HFFc6 (cell line): ENCODE measurements at regions not wholly inside any gene's neighbourhood (a gene's known extent, or its start where the extent isn't known, plus 50 kb on each side); places are given as distances from the start of the nearest gene placed in this dataset.

Source experiments
- DNase-seq: peaks from one replicate; pipeline ENCODE4 v3.0.0-alpha.2; 2018
- H3K27ac Mint-ChIP-seq: 2 replicates; pipeline ENCODE4 v1.8.0; 2020; ENCODE audit warnings: mild to moderate bottlenecking, mixed read lengths
- H3K27me3 Mint-ChIP-seq: 2 replicates; pipeline ENCODE4 v1.8.0; 2021; ENCODE audit warnings: mild to moderate bottlenecking, moderate library complexity, mixed read lengths; ENCODE audit not compliant: insufficient read depth
- H3K36me3 Mint-ChIP-seq: 2 replicates; pipeline ENCODE4 v1.8.0; 2021; ENCODE audit warnings: low read depth, mixed read lengths
- H3K4me1 Mint-ChIP-seq: 2 replicates; pipeline ENCODE4 v1.8.0; 2020; ENCODE audit warnings: low read depth, mixed read lengths
- H3K4me3 Mint-ChIP-seq: 2 replicates; pipeline ENCODE4 v1.8.0; 2020; ENCODE audit warnings: mild to moderate bottlenecking, moderate library complexity, mixed read lengths
- H3K9me3 Mint-ChIP-seq: 2 replicates; pipeline ENCODE4 v1.8.0; 2020; ENCODE audit warnings: mild to moderate bottlenecking, mixed read lengths
- TF ChIP-seq, protein P1 (sequence below): fragments of 200-600 bp; sonication (generic); IDR thresholded peaks from 2 replicates; pipeline ENCODE4 v1.5.0; 2021; ENCODE audit warnings: antibody characterized with exemption, mild to moderate bottlenecking

DNA sequence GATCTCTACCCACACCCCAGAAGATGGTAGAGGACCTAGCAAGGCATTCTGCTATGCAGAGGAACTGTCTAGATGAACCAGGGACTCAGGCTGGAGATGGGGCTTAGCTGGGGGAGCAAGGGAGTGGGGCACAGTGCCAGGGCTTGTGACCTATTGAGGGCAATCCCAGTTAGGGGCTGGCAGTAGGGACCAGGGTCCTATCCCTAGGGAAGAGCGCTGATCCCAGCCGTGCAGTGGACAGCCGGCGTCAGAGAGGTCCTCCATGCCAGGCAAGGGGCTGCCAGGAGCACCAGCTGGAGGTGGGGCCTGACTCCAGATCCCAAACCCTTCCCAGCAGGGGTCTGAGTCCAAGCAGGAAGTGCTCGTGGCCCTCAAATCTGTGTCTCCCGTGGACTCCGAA lies 52.7 kb upstream of the NEURL1B start:
- no peak for DNase-seq
- TF ChIP-seq, protein P1, sequence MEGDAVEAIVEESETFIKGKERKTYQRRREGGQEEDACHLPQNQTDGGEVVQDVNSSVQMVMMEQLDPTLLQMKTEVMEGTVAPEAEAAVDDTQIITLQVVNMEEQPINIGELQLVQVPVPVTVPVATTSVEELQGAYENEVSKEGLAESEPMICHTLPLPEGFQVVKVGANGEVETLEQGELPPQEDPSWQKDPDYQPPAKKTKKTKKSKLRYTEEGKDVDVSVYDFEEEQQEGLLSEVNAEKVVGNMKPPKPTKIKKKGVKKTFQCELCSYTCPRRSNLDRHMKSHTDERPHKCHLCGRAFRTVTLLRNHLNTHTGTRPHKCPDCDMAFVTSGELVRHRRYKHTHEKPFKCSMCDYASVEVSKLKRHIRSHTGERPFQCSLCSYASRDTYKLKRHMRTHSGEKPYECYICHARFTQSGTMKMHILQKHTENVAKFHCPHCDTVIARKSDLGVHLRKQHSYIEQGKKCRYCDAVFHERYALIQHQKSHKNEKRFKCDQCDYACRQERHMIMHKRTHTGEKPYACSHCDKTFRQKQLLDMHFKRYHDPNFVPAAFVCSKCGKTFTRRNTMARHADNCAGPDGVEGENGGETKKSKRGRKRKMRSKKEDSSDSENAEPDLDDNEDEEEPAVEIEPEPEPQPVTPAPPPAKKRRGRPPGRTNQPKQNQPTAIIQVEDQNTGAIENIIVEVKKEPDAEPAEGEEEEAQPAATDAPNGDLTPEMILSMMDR: no peak
- no peaks in the 10 kb centered on the region for H3K4me1 Mint-ChIP-seq
- H3K9me3 Mint-ChIP-seq: no peaks in the 10 kb centered on the region
- H3K27ac Mint-ChIP-seq: no peak overlapping the region
- H3K27me3 Mint-ChIP-seq: peaks cover 62% of the 10 kb centered on the region
- H3K4me3 Mint-ChIP-seq: no peak overlapping the region
- no peaks in the 10 kb centered on the region for H3K36me3 Mint-ChIP-seq

DNA sequence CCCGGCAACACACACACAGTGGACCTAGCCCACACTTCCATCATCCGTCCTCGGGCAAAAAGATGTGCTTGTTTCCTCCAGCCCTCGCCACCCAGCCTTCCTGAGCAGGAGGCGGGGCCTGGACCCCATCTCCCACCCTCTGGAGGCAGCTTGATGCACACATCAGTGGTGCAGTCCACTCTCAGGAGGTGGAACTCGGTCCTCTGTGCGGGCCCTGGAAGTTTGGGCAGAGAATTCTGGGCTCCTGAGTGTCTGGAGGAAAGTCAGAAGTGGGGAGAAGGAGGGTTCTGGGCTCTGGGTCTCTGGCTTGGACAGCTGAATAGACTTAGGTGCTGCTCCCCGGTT lies 54.0 kb upstream of the NEURL1B start:
- Mint-ChIP-seq H3K27me3 (peaks cover 66% of the 10 kb centered on the region), H3K27ac (no peak overlapping the region), H3K36me3 (no peaks in the 10 kb centered on the region), H3K9me3 (no peaks in the 10 kb centered on the region), H3K4me3 (no peak overlapping the region), H3K4me1 (no peaks in the 10 kb centered on the region)
- no peak for DNase-seq
- TF ChIP-seq, protein P1: no peak

DNA sequence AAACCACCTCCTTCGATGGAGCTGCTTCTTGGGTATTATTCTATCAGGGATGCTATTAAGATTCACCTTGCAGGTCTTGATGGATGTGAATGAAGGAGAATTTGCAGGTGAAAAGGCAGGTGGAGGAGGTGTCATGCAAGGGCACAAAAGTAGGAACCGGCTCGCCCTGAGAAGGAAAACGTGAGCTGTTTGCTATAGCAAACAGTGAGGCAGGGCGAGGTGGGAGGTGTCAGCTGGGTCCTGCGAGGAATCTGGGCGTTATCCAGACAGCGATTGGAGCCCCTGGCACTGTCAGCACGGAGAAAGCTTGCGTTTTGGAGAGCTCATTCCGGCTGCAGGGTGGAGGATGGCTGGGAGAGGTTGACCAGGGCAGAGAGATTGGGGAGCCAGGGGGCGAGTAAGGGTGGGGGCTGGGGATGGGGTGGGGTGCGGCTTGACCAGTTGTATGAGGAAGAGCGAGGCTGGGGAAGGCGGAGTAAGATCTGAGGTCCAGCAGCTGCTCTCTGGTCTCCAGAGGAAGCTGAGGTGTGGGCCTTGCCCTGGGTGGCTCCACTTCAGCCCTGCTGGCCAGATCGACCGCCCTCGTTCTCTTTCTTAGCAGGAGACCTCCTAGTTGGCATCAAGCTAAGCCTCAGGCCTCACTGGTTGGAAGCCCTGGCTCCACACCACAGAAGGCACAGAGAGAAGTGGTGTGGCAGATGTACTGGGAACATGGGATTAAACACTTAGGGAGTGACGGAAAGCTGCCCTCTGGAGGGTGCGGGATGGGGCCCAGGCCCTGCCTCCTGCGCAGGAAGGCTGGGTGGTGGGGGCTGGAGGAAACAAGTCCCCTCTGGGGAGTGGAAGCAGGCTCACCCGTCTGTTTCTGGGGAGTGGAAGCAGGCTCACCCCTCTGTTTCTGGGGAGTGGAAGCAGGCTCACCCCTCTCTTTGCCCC lies 54.7 kb upstream of the NEURL1B start:
- Mint-ChIP-seq H3K27ac (no peak overlapping the region), H3K36me3 (no peaks in the 10 kb centered on the region), H3K27me3 (peaks cover 66% of the 10 kb centered on the region), H3K9me3 (no peaks in the 10 kb centered on the region), H3K4me1 (no peaks in the 10 kb centered on the region), H3K4me3 (no peak overlapping the region)
- DNase-seq: no peak
- TF ChIP-seq, protein P1: no peak

DNA sequence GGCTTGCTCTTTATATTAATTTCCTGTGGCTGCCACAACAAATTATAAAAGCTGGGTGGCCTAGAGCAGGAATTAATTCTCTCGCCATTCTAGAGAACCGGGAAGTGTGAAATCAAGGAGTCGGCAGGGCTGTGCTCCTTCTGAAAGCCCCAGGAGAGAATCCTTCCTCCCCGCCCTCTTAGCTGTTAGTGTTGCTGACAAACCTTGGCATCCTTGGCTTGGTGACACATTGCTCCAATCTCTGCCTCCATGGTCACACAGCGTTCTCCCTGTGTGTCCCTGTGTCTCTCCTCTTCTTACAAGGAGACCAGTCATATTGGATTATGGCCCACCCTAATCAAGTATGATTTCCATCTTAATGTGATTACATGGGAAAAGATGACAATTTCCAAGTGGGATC lies 55.9 kb upstream of the NEURL1B start:
- Mint-ChIP-seq H3K9me3 (no peaks in the 10 kb centered on the region), H3K4me1 (no peaks in the 10 kb centered on the region), H3K4me3 (no peak overlapping the region), H3K36me3 (no peaks in the 10 kb centered on the region), H3K27me3 (peaks cover 61% of the 10 kb centered on the region), H3K27ac (no peak overlapping the region)
- TF ChIP-seq, protein P1: no peak
- DNase-seq: no peak

DNA sequence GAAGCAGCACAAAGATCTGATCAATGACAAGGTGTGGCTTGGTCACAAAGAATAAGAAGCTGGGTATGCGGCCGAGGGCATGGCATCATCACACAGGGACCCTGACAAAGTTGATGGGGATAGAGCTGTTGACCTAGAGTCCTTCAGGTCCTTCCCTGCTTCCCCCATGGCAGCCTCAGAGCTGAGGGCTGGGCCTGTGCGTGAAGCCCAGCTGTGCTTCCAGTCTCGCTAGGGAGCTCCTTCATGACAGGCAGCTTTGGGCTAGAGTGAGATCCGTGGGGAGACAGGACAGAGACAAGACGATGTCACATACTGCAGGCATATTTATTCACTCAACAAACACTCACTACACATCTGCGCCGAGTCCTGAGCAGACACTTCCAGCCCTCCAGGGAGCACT lies 56.4 kb upstream of the NEURL1B start:
- no peaks in the 10 kb centered on the region for H3K36me3 Mint-ChIP-seq
- TF ChIP-seq, protein P1: no peak
- no peaks in the 10 kb centered on the region for H3K4me1 Mint-ChIP-seq
- peaks cover 60% of the 10 kb centered on the region for H3K27me3 Mint-ChIP-seq
- H3K9me3 Mint-ChIP-seq: no peaks in the 10 kb centered on the region
- no peak overlapping the region for H3K4me3 Mint-ChIP-seq
- no peak overlapping the region for H3K27ac Mint-ChIP-seq
- DNase-seq: no peak
